ENCODE measurements at regions not wholly inside any gene's neighbourhood (a gene's known extent, or its start where the extent isn't known, plus 50 kb on each side); places are given as distances from the start of the nearest gene placed in this dataset.

DNA sequence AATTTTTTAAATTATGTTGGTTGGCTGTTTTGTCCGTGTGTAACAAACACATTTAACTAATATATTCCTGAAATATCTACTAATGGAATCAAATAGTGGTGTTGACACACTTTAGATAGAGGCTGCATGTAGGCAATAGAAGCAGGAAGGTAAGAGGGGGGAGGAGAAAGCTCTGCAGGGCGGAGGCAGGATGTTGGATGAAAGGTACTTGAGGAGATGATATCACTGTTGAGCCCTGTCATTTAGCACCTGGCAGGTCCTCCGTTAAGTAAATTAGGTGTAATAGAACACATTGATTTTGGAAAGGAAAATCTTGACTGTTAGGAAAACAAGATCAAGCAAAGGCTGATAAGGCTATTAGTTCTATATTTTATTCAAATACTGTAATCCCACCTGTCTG lies 618.7 kb downstream of the PKHD1 start:
- Histone ChIP-seq H3K27ac (no peak overlapping the region), H3K4me3 (ENCODE audit: low read depth in 1 of 2, low read length in 1 of 2) (no peak overlapping the region), H3K36me3 (no peaks in the 10 kb centered on the region), H3K4me1 (ENCODE audit: control insufficient read depth in 1 of 2, insufficient read depth in 1 of 2, low read depth in 1 of 2, low read length in 1 of 2) (no peaks in the 10 kb centered on the region), H3K27me3 (no peaks in the 10 kb centered on the region), H3K9me3 (no peaks in the 10 kb centered on the region)
- TF ChIP-seq CTCF (IDR thresholded peaks at IDR 0.05) = no peak

DNA sequence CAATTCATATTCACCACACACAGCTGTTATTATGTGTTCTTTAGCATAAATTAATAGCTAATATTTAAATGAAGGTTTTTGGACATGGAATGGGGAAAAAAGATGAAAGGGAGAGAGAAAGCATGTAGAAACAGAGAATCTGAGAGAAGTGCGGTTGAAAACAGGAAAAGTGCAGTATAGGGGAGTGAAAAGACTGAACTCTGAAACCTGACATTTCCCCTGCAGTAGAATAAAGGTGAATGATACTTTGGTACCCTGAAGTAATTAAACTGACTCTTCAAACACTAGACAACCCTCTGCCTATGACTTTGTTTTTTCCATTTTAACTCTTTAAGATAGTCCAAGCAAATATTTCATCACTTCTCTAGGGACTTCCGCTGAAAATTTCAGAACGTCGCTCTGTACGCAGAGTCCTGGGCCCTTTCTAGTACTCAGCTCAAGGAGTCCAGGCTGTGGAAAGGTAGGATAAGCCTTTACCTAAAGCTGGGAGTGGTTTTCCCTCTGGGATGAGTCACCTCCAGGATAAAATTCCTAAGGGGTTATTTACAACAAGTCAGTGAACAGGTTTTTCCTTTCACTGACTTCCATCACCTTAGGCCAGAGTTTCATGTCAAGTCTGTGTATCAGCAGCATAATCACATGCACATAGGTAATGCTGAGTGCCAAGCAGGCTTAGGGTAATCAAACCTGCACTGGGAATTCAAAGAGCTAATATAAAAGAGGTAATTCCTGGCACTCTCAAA lies 614.5 kb downstream of the PKHD1 start:
- Histone ChIP-seq H3K36me3 (no peaks in the 10 kb centered on the region), H3K4me3 (ENCODE audit: low read depth in 1 of 2, low read length in 1 of 2) (no peak overlapping the region), H3K27me3 (no peaks in the 10 kb centered on the region), H3K27ac (no peak overlapping the region), H3K4me1 (ENCODE audit: control insufficient read depth in 1 of 2, insufficient read depth in 1 of 2, low read depth in 1 of 2, low read length in 1 of 2) (no peaks in the 10 kb centered on the region), H3K9me3 (no peaks in the 10 kb centered on the region)
- TF ChIP-seq CTCF (IDR thresholded peaks at IDR 0.05) = no peak

DNA sequence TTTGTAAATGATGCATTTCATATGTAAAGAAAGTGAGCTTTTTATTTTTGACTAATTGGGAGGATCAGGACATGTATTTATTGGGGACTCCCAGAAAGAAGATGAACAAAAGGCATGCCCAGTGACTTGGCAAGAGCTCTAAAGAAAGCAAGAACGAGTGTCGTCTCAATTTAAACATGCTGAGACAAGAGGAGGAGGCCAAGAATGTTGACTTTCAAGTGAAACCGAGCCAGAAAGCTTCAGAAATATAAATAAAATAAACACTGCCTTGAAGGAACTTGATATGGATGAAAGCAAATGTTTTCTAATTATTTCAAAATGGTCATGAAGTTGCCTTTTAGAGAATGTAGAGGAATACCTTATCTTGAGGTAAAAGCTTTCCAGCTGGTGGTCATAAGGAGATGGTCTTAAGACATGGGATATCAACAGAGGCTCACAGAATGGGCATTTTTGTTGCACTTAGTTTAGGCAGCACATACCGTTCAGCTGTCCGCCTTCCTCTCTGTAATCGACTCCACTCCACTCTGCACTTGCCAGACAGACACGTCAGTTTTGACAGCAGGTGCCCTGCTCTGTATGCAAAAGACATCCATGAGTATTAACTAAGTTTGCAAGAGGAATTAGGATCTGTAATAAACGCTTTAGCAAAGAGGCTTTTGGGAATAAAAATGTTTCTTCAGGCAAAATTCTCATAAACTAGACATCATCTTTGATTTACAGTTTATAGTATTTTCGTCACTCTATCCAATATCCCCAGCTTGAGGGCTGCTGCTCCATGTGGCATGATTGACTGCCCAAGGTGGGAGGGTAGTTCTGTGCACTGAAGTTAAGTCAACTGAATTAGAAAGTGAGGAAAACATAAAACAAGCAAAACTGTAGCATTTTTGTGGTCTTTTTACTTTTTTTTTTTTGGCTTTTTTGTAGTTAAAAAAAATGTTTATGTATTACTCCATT lies 613.1 kb downstream of the PKHD1 start:
- no peak overlapping the region for H3K4me3 ChIP-seq (ENCODE audit: low read depth in 1 of 2, low read length in 1 of 2)
- TF ChIP-seq CTCF (IDR thresholded peaks at IDR 0.05) = no peak
- H3K9me3 ChIP-seq = no peaks in the 10 kb centered on the region
- no peaks in the 10 kb centered on the region for H3K36me3 ChIP-seq
- H3K4me1 ChIP-seq (ENCODE audit: control insufficient read depth in 1 of 2, insufficient read depth in 1 of 2, low read depth in 1 of 2, low read length in 1 of 2) = no peaks in the 10 kb centered on the region
- no peak overlapping the region for H3K27ac ChIP-seq
- H3K27me3 ChIP-seq = no peaks in the 10 kb centered on the region

- TF ChIP-seq CTCF (IDR thresholded peaks at IDR 0.05) = no peak
- Histone ChIP-seq H3K4me1 (ENCODE audit: control insufficient read depth in 1 of 2, insufficient read depth in 1 of 2, low read depth in 1 of 2, low read length in 1 of 2) (no peaks in the 10 kb centered on the region), H3K4me3 (ENCODE audit: low read depth in 1 of 2, low read length in 1 of 2) (no peak overlapping the region)
These were observed 609.6 kb downstream of the PKHD1 start for GRCh38 chr6:51477711-51478311.

GRCh38 chr6:51479296-51479695 lies 608.1 kb downstream of the PKHD1 start:
- Histone ChIP-seq H3K4me1 (ENCODE audit: control insufficient read depth in 1 of 2, insufficient read depth in 1 of 2, low read depth in 1 of 2, low read length in 1 of 2) (no peaks in the 10 kb centered on the region), H3K36me3 (no peaks in the 10 kb centered on the region)

More at GRCh38 chr6:51477711-51478311, 609.6 kb downstream of the PKHD1 start:
- no peak overlapping the region for H3K27ac ChIP-seq
- no peaks in the 10 kb centered on the region for H3K9me3 ChIP-seq
- no peaks in the 10 kb centered on the region for H3K36me3 ChIP-seq
- H3K27me3 ChIP-seq = no peaks in the 10 kb centered on the region

More at GRCh38 chr6:51479296-51479695, 608.1 kb downstream of the PKHD1 start:
- Histone ChIP-seq H3K27me3 (no peaks in the 10 kb centered on the region), H3K4me3 (ENCODE audit: low read depth in 1 of 2, low read length in 1 of 2) (no peak overlapping the region), H3K27ac (no peak overlapping the region), H3K9me3 (no peaks in the 10 kb centered on the region)
- no peak for TF ChIP-seq CTCF (IDR thresholded peaks at IDR 0.05)

All from neutrophil (primary cell).